ENCODE measurements at regions not wholly inside any gene's neighbourhood (a gene's known extent, or its start where the extent isn't known, plus 50 kb on each side); places are given as distances from the start of the nearest gene placed in this dataset.

- TF ChIP-seq ZFYVE20 (CRISPR knock-in tag; IDR thresholded peaks at IDR 0.05; ENCODE audit: borderline replicate concordance, low read depth) (no peak), MXD1 (CRISPR knock-in tag; IDR thresholded peaks at IDR 0.05) (no peak), PREB (CRISPR knock-in tag; IDR thresholded peaks at IDR 0.05) (no peak)
- TF ChIP-seq, protein P1, sequence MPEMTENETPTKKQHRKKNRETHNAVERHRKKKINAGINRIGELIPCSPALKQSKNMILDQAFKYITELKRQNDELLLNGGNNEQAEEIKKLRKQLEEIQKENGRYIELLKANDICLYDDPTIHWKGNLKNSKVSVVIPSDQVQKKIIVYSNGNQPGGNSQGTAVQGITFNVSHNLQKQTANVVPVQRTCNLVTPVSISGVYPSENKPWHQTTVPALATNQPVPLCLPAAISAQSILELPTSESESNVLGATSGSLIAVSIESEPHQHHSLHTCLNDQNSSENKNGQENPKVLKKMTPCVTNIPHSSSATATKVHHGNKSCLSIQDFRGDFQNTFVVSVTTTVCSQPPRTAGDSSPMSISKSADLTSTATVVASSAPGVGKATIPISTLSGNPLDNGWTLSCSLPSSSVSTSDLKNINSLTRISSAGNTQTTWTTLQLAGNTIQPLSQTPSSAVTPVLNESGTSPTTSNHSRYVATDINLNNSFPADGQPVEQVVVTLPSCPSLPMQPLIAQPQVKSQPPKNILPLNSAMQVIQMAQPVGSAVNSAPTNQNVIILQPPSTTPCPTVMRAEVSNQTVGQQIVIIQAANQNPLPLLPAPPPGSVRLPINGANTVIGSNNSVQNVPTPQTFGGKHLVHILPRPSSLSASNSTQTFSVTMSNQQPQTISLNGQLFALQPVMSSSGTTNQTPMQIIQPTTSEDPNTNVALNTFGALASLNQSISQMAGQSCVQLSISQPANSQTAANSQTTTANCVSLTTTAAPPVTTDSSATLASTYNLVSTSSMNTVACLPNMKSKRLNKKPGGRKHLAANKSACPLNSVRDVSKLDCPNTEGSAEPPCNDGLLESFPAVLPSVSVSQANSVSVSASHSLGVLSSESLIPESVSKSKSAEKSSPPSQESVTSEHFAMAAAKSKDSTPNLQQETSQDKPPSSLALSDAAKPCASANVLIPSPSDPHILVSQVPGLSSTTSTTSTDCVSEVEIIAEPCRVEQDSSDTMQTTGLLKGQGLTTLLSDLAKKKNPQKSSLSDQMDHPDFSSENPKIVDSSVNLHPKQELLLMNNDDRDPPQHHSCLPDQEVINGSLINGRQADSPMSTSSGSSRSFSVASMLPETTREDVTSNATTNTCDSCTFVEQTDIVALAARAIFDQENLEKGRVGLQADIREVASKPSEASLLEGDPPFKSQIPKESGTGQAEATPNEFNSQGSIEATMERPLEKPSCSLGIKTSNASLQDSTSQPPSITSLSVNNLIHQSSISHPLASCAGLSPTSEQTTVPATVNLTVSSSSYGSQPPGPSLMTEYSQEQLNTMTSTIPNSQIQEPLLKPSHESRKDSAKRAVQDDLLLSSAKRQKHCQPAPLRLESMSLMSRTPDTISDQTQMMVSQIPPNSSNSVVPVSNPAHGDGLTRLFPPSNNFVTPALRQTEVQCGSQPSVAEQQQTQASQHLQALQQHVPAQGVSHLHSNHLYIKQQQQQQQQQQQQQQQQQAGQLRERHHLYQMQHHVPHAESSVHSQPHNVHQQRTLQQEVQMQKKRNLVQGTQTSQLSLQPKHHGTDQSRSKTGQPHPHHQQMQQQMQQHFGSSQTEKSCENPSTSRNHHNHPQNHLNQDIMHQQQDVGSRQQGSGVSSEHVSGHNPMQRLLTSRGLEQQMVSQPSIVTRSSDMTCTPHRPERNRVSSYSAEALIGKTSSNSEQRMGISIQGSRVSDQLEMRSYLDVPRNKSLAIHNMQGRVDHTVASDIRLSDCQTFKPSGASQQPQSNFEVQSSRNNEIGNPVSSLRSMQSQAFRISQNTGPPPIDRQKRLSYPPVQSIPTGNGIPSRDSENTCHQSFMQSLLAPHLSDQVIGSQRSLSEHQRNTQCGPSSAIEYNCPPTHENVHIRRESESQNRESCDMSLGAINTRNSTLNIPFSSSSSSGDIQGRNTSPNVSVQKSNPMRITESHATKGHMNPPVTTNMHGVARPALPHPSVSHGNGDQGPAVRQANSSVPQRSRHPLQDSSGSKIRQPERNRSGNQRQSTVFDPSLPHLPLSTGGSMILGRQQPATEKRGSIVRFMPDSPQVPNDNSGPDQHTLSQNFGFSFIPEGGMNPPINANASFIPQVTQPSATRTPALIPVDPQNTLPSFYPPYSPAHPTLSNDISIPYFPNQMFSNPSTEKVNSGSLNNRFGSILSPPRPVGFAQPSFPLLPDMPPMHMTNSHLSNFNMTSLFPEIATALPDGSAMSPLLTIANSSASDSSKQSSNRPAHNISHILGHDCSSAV (CRISPR knock-in tag; IDR thresholded peaks at IDR 0.05; ENCODE audit: borderline replicate concordance) = no peak
- TF ChIP-seq, protein P2, sequence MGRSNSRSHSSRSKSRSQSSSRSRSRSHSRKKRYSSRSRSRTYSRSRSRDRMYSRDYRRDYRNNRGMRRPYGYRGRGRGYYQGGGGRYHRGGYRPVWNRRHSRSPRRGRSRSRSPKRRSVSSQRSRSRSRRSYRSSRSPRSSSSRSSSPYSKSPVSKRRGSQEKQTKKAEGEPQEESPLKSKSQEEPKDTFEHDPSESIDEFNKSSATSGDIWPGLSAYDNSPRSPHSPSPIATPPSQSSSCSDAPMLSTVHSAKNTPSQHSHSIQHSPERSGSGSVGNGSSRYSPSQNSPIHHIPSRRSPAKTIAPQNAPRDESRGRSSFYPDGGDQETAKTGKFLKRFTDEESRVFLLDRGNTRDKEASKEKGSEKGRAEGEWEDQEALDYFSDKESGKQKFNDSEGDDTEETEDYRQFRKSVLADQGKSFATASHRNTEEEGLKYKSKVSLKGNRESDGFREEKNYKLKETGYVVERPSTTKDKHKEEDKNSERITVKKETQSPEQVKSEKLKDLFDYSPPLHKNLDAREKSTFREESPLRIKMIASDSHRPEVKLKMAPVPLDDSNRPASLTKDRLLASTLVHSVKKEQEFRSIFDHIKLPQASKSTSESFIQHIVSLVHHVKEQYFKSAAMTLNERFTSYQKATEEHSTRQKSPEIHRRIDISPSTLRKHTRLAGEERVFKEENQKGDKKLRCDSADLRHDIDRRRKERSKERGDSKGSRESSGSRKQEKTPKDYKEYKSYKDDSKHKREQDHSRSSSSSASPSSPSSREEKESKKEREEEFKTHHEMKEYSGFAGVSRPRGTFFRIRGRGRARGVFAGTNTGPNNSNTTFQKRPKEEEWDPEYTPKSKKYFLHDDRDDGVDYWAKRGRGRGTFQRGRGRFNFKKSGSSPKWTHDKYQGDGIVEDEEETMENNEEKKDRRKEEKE (IDR thresholded peaks at IDR 0.05) = no peak
Measured at GRCh38 chr15:77688693-77689092, 56.0 kb upstream of the LINGO1 start (continued).
